HG03460 (cell line): ENCODE measurements at regions not wholly inside any gene's neighbourhood (a gene's known extent, or its start where the extent isn't known, plus 50 kb on each side); places are given as distances from the start of the nearest gene placed in this dataset.
"Not testable (repeated sequence)": the region's sequence is repeated elsewhere in the genome, so short reads cannot be mapped to it uniquely, and the experiment has no call there.

ENCODE experiments used
- ATAC-seq: cut with Tn5 transposase; IDR thresholded peaks from one replicate; pipeline ENCODE4 v1.9.1; 2021; ENCODE audit not compliant: unreplicated experiment

- ATAC-seq: no peak
Measured at GRCh38 chr4:117900832-117901231, 133.5 kb upstream of the NDST3 start.

DNA sequence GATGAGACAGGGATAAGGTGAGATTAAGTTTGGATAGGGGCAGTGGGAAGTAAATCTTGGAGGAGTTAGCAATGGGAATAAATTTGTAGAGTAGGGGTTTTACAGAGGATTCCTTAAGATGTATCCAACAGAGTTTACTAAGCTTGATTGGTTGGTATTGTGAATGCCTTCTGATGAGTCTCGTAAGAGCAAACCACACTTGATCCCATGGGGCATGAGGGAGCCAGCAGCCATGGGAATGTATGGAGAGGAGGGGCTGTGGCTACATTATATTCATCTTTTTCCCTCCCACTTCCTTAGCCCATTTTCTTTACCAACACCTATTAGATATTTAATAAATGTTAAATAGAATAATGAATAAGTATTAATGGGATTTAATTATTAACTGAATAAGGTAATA lies 126.6 kb upstream of the NDST3 start:
- no peak for ATAC-seq

DNA sequence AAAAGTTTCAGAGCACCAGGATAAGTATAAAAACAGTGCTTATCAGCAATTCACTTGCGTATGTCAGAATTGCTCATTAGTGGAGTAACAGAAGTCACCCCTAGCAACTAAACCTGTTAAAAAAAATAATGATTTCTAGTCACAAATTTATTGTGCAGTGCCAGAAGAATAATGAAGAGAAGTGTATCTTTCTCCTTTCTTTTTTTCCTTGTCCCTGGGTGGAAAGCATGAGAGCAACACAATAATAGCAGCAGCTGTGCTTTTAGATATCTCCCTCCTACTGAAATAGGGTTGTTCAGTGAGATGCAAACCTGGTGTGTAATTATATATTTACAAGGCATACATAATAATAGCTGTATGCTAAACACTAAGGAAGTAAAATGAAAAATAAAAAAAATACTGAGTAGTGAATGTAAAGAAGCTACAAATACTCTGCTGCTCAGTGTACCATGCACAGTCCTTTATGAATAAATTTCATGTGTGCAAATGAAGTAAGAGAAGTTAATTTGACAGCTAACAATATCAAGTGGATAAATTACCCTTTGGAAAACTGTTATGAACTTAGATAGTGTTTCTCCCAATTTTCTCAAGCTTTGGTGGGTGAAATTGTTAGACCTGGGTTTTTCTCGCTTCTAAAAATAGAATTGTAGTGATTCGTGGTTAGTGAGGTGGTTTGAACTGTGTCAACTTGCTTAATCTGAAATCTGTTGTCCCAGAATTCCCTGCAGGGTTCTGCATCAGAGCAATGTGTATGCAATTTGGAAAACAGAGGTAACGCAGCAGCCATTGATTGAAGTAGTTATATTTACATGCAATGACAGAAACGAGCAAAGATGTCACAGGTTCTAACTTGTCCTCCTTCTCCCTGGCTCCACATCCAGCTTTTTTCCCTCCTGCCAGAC lies 125.7 kb upstream of the NDST3 start:
- ATAC-seq: no peak

GRCh38 chr4:117916728-117917127 lies 117.6 kb upstream of the NDST3 start:
- ATAC-seq: no peak

DNA sequence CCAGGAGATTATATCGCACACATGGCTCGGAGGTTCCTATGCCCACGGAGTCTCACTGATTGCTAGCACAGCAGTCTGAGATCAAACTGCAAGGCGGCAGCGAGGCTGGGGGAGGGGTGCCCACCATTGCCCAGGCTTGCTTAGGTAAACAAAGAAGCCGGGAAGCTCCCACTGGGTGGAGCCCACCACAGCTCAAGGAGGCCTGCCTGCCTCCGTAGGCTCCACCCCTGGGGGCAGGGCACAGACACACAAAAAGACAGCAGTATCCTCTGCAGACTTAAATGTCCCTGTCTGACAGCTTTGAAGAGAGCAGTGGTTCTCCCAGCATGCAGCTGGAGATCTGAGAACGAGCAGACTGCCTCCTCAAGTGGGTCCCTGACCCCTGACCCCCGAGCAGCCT lies 112.0 kb upstream of the NDST3 start:
- not testable (repeated sequence) for ATAC-seq

- ATAC-seq: not testable (repeated sequence)
Measured at GRCh38 chr4:117927823-117928222, 106.5 kb upstream of the NDST3 start.

- ATAC-seq: no peak
Measured at GRCh38 chr4:117941611-117942010, 92.7 kb upstream of the NDST3 start.

GRCh38 chr4:117949621-117950020 lies 84.7 kb upstream of the NDST3 start:
- ATAC-seq: no peak

- ATAC-seq: no peak
Measured at GRCh38 chr4:117957571-117957970, 76.7 kb upstream of the NDST3 start.

DNA sequence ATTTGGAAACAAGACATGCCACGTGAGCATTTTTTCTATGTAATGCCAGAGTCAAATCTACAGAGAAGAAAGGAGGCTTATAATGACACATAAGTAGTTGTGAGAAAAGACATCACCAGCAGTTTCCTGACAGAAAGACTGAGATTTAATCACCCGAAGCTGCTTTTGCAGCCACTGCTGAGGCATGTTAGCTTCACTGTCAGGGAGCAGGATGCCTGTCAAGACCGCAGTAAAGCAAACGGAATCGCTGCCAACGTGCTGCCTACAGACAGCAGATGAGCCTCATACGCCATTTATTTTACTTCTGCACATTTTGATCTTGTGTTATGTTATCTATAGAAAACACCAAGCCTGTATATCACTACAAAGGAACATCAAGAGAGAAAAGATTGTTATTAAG lies 68.7 kb upstream of the NDST3 start:
- ATAC-seq: no peak

GRCh38 chr4:117968606-117969005 lies 65.7 kb upstream of the NDST3 start:
- ATAC-seq: no peak

GRCh38 chr4:117971403-117971802 lies 62.9 kb upstream of the NDST3 start:
- no peak for ATAC-seq

DNA sequence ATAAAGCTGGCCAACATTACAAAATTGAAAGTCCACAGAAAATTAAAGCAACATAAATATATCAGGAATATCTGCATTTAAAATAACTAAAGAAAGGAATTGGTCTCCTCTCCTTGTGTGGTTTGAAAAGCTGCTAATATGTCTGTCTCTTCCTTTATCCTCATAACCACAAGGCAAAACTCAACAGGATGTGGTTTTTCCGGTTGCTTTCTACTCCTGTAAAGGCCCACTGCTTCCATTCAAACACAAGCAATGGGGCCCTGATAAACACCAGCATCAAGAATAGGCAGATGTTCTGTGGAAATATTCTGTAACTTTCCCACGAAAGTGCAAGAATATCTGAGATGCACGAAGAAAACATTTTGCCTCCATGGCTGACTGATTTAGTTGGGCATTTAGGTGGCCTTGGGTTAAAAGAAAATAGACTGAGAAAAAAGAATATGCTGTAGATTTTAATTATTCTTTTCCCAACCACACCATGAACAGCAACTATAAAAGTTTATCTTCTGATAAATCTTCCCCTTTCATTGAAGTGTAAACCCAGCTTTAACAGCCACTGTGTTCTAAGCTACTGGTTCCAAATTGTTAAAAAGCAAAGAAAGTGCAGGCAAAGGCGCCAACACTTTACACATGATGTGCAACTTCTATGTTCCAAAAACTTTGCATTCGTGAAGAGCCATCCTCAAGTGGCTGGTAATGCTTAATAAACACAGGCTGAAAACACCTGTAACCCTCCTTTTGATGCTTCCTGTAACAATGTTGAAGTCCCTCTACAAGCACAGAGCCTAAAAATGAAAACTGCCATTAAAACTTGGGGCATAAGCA lies 50.5 kb upstream of the NDST3 start:
- no peak for ATAC-seq

GRCh38 chr4:117984366-117984680 lies 50.0 kb upstream of the NDST3 start:
- ATAC-seq: no peak
